ENCODE measurements at regions not wholly inside any gene's neighbourhood (a gene's known extent, or its start where the extent isn't known, plus 50 kb on each side); places are given as distances from the start of the nearest gene placed in this dataset.
"Not testable (repeated sequence)": the region's sequence is repeated elsewhere in the genome, so short reads cannot be mapped to it uniquely, and the experiment has no call there.

DNA sequence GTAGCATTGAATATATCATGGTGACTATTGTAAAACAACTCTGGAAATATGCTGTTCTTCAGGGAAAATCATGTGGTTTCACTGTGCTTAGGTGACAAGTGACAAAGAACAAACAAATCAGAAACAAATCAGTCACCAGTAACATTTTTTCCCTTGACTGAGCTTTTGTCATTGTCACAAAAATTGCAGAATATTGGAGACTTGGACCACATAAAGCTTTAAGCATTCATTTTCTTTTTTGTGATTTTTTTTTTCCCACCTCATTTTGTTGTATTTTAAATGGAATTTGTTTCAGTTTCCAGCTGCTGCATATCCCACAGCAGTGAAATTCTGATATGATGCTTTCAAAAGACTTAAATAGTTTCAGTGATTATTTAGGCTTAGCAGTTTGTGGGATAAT lies 1088.4 kb downstream of the OTOL1 start:
- DNase-seq = no peak
- in situ Hi-C loops (cut with HindIII; ENCODE audit: low pct_ligation_motif_present, low pct_unique_long_range_greater_than_20kb, low sequenced_read_pairs) = no loop called here

DNA sequence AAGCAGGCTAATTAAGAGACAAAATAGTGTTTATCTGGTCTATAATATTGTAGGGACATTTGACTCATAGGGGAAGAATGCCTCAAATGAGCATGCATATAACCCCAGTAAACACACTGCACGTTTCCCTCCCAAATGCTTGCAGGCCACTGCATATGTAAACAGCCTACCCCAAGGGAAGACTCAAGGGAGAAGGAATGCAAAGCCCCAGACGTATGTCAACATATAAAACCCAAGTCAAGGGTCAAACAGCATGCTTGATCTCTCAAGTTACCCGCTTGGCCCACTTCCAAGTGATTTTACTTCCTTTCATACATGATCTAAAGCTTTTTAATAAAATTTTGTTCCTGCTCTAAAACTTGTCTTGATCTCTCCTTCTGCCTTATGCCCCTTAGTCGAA lies 1090.0 kb downstream of the OTOL1 start:
- in situ Hi-C loops (cut with HindIII; ENCODE audit: low pct_ligation_motif_present, low pct_unique_long_range_greater_than_20kb, low sequenced_read_pairs) = no loop called here
- DNase-seq = no peak

DNA sequence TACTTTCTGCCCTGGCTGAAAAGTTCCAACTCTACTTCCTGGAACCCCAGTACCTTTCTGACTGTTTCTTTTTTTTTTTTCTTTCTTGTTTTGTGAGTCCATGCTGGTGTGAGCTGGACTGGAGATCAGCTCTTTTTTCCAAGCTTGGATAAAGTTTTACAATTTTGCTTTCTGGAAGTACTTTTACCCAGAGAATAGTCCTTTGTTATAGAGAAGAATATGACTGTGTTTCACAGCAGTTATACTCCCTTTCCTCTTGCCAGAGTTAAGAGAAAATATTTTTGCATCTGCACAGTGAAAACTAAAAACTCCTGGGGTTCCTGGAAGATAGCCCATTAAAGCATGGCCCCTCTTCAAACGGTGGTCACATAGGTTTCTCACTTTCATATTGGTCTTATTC lies 1100.6 kb downstream of the OTOL1 start:
- no peak for DNase-seq
- in situ Hi-C loops (cut with HindIII; ENCODE audit: low pct_ligation_motif_present, low pct_unique_long_range_greater_than_20kb, low sequenced_read_pairs) = no loop called here

DNA sequence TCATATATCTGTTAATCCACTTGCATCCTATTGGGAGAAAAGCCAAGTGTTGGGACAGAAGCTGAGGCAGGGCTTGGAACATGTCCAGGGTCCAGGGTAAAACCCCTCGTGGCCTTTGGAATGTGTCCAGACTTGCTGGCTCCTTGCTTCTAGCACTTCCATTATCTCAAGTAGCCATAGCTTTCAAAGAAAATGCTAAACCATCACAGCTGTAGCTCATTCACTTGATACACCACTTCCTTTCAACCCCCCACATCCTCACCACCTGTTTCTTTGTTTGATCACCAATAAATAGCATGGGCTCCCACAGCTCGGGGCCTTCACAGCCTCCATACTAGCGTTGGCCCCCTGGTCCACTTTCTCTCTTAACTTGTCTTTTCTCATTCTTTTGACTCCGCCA lies 1101.9 kb downstream of the OTOL1 start:
- in situ Hi-C loops (cut with HindIII; ENCODE audit: low pct_ligation_motif_present, low pct_unique_long_range_greater_than_20kb, low sequenced_read_pairs); DNase-seq: not testable (repeated sequence)

DNA sequence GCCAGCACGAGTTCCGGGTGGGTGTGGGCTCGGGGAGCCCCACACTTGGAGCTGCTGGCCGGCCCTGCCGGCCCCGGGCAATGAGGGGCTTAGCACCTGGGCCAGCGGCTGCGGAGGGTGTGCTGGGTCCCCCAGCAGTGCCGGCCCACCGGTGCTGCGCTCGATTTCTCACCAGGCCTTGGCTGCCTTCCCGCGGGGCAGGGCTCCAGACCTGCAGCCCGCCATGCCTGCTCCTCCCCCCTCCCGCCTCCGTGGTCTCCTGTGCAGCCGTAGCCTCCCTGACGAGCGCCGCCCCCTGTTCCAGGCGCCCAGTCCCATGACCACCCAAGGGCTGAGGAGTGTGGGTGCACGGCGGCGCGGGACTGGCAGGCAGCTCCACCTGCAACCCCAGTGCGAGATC lies 1103.1 kb downstream of the OTOL1 start:
- DNase-seq; in situ Hi-C loops (cut with HindIII; ENCODE audit: low pct_ligation_motif_present, low pct_unique_long_range_greater_than_20kb, low sequenced_read_pairs): not testable (repeated sequence)

DNA sequence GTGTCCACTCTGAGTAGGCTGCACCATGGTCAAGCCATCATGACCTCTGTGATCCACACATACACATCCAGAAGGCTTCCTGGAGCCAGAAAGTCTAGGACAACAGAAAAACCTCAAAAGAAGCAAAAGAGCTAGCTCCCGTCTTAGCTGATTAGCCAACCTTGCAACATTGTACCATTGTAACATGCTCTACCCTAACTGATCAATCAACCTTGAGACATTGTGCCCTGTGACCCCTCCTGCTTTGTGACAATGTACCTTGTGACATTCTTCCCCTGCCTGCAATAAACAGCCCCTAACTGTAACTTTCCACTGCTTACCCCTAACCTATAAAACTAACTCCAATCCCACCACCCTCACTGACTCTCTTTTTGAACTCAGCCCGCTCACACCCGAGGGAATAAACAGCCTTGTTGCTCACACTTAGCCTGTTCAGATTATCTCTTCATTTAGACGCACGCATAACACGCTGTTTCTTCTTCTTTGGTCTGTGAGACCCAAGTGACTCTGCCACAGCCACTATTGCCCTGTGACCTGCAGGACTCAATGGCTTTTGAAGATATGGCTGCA lies 1104.6 kb downstream of the OTOL1 start:
- in situ Hi-C loops (cut with HindIII; ENCODE audit: low pct_ligation_motif_present, low pct_unique_long_range_greater_than_20kb, low sequenced_read_pairs) = no loop called here

DNA sequence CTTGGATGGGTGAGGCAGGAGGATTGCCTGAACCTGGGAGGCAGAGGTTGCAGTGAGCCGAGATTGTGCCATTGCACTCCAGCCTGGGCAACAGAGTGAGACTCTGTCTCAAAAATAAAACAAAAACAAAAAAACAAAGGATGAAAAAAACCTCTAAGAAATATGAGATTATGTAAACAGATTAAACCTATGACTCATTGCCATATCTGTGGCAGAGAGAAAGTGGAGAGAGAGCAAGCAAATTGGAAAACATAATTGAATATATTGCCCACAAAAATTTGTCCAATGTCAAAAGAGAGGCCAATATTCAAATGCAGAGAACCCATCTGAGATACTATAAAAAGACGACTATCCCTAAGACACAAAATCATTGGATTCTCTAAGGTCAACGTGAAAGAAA lies 1106.0 kb downstream of the OTOL1 start:
- in situ Hi-C loops (cut with HindIII; ENCODE audit: low pct_ligation_motif_present, low pct_unique_long_range_greater_than_20kb, low sequenced_read_pairs) = no loop called here

More for the DNA sequence above, 1104.6 kb downstream of the OTOL1 start:
- no peak for DNase-seq

DNA sequence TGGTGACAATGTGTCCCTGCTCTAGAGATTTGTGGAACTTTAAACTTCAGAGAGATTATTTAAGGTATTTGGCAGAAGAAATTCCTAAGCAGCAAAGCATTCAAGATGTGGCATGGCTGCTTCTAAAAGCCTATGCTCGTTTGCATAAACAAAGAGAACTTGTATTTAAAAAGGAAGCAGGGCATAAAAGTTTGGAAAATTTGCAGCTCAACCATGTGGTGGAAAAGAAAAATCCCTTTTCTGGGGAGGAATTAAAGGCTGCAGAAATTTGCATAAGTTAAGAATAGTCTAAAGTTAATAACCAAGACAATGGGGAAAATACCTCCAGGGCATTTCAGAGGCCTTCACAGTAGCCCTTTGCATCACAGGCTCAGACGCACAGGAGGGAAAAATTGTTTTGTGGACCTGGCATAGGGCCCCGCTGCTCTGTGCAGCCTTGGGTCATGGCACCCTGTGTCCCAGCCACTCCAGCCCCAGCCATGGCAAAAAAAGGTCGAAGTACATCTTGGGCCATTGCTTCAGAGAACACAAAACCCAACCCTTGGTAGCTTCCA lies 1109.1 kb downstream of the OTOL1 start:
- in situ Hi-C loops (cut with HindIII; ENCODE audit: low pct_ligation_motif_present, low pct_unique_long_range_greater_than_20kb, low sequenced_read_pairs) = no loop called here
- DNase-seq = no peak

More for the DNA sequence above, 1106.0 kb downstream of the OTOL1 start:
- no peak for DNase-seq

DNA sequence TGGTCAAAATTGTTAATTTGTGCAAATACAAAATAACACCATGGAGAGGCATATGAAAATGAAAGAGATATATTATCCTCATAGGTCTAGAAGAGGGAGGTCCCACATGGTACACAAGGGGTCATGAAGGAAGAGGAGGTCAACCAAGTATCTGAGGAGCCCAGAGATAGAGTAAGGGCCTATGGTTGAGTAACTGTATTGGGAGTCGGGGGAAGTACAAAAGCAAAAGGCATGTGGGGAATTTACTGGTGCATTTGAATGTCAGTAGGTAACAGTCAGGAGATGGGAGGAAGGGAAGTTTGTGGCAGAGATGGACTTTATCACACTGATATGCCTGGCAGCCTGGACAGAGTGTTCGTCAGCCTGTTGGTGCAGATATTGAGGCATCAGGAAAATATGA lies 1113.7 kb downstream of the OTOL1 start:
- DNase-seq = no peak

DNA sequence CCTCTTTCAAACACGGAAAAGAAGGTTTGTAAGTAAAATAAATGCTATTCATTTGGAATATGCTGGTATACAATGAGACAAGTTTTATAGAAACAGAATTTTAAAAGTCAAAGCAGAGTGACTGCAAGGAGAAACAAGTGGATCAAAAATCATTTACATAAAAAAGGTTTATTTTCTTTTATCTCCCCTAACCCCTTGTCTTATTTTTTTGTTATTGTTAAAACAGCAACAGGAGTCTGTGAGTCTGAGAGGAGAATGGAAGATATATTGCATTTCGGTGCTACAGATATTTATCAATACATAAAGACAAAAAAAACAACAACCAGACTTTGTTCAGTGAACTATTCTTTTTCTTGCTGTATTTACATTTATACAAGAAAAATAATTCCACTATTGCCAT lies 1116.4 kb downstream of the OTOL1 start:
- in situ Hi-C loops (cut with HindIII; ENCODE audit: low pct_ligation_motif_present, low pct_unique_long_range_greater_than_20kb, low sequenced_read_pairs) = no loop called here
- DNase-seq = no peak

More for the DNA sequence above, 1113.7 kb downstream of the OTOL1 start:
- in situ Hi-C loops (cut with HindIII; ENCODE audit: low pct_ligation_motif_present, low pct_unique_long_range_greater_than_20kb, low sequenced_read_pairs) = no loop called here

DNA sequence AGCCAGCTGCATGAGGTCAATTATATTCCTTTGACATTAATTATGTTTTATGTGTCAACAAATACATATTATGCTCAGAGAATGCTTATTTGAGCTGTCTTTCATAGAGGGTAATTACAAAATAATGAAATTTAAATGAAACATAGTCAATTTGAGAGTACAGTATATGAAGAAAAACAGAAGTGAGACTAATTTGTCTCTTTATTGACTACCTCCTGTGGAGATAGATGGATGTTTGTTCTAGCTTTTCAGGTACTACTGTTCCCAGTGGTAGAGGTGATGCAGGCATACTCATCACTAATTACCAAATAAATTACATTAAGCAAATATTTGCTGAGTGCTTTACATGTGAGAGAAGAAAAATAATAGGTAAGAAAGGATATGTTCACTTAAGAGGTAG lies 1129.6 kb downstream of the OTOL1 start:
- in situ Hi-C loops (cut with HindIII; ENCODE audit: low pct_ligation_motif_present, low pct_unique_long_range_greater_than_20kb, low sequenced_read_pairs) = no loop called here
- DNase-seq = no peak

DNA sequence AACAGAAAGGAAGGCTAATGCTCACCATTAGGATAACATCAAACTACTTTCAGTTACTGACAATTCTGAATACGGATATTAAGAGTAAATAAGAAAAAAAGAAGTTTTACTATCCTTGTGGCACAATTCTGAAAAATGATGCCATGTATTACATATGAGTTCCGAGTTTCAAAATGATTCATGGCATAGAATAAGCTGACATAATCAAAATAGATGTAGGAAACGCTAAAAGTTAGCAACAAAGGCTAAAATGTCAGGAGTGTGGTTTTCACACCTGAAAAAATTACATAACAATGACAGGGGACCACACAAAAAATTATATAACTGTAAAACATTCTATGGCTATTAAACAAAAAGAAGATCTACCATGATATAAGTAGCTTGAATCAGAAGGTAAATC lies 1131.9 kb downstream of the OTOL1 start:
- no peak for DNase-seq
- in situ Hi-C loops (cut with HindIII; ENCODE audit: low pct_ligation_motif_present, low pct_unique_long_range_greater_than_20kb, low sequenced_read_pairs) = no loop called here

DNA sequence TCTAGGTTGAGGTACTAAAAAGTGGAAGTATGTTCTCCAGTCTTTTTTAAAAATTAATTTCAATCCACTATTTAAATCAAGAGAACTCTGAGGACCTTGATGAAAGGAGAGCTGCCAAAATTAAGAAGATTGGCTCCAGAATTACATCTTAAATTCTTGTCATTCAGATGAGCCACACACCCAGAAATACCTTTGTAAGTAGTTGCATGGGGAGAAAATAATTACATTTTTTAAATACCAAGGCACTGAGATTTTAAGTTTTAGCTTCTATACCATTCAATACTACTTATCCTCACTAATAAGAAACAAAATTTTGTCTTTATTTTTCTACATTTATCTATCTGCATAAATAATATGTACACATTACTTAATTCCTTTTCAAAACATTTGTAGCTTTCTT lies 1132.8 kb downstream of the OTOL1 start:
- in situ Hi-C loops (cut with HindIII; ENCODE audit: low pct_ligation_motif_present, low pct_unique_long_range_greater_than_20kb, low sequenced_read_pairs) = no loop called here

DNA sequence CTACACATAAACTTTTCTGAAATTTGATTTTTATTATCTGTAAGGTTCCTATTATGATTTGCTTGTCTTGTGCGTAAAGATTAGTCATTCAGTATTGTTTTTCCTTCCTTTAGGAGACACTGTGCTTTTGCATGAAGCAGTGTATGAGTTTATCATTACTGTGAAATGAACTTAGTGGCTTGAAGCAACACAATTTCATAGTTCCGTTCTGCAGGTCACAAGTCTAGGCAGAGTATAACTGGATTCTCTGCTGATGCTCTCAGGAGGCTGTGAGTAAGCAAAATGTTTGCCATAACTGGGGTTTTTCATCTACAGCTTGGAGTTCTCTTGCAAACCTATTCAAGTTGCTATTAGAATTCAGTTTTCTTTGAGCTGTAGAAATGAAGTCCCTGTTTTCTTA lies 1136.1 kb downstream of the OTOL1 start:
- in situ Hi-C loops (cut with HindIII; ENCODE audit: low pct_ligation_motif_present, low pct_unique_long_range_greater_than_20kb, low sequenced_read_pairs) = no loop called here
- no peak for DNase-seq

More for the DNA sequence above, 1132.8 kb downstream of the OTOL1 start:
- DNase-seq = no peak

DNA sequence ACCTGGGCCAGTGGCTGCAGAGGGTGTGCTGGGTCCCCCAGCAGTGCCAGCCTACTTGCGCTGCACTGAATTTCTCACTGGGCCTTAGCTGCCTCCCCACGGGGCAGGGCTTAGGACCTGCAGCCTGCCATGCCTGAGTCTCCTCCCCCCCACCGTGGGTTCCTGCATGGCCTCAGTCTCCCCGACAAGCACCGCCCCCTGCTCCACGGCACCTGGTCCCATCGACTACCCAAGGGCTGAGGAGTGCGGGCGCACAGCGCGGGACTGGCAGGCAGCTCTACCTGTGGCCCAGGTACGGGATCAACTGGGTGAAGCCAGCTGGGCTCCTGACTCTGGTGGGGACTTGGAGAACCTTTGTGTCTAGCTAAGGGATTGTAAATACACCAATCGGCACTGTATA lies 1143.6 kb downstream of the OTOL1 start:
- in situ Hi-C loops (cut with HindIII; ENCODE audit: low pct_ligation_motif_present, low pct_unique_long_range_greater_than_20kb, low sequenced_read_pairs); DNase-seq: not testable (repeated sequence)

DNA sequence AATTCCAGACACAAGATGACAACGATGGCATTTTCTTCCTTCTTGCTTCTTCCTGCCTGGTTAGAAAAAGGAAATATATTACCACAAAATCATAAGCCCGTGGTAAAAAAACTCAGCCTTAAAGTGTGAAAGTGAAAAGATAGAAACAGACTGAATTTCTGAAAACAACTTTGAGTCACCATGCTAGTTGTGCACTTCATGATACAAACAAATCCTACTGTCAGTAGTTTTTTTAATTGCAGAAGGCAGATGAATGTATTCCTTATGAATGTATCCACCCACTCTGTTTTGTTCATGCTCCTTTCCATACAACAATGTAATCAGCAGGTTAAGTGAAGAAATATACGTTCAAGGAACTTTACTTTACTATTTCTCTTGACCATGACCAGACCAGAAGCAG lies 1144.7 kb downstream of the OTOL1 start:
- in situ Hi-C loops (cut with HindIII; ENCODE audit: low pct_ligation_motif_present, low pct_unique_long_range_greater_than_20kb, low sequenced_read_pairs) = no loop called here

DNA sequence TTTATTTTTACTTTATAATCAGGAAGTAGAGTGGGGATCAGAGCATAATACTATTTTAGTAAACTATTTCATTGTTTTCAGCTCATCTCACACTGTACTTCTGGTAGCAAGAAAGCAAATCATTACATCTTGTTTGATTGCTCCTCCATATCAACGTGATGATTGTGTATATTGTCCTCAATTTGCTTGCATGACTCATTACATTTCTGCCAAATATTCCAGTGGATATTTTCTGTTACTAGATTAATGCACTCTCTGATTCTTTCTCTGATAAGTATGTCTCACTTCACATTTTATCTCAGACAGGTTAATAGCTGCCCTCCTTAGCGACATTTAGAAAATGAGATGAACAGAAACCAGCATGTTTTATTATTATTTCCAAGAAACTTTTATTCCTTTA lies 1145.3 kb downstream of the OTOL1 start:
- in situ Hi-C loops (cut with HindIII; ENCODE audit: low pct_ligation_motif_present, low pct_unique_long_range_greater_than_20kb, low sequenced_read_pairs) = no loop called here
- DNase-seq = no peak

More for the DNA sequence above, 1144.7 kb downstream of the OTOL1 start:
- no peak for DNase-seq

DNA sequence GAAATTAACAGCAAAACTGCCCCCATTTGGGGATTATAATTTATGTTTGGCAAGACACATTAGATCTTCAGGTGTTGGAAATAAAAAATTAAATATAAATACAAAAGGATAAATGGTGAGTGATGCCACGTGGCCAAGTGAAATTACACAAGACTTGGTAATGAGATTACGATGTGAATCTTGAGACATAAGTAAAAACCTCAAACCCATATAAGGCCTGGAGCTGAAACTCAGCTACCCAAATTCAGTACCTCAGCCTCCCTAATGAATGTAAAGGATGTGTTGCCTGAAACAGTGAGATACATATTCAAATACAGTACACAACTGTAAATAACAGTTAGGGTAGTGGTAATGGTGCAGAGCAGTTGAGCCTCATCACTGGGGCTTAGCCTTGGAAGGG lies 1146.6 kb downstream of the OTOL1 start:
- in situ Hi-C loops (cut with HindIII; ENCODE audit: low pct_ligation_motif_present, low pct_unique_long_range_greater_than_20kb, low sequenced_read_pairs) = no loop called here
- no peak for DNase-seq

DNA sequence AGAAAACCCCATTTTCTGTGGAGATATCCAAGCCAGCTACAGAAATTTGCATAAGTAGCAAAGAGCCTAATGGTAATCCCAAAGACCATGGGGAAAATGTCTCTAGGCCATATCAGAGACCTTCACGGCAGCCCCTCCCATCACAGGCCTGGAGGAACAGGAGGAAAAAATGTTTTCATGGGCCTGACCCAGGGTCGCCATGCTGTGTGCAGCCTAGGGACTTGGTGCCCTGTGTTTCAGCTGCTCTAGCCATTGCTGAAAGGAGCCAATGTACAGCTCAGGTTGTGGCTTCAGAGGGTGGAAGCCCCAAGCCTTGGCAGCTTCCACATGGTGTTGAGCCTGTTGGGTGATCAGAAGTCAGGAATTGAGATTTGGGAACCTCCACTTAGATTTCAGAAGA lies 1150.7 kb downstream of the OTOL1 start:
- in situ Hi-C loops (cut with HindIII; ENCODE audit: low pct_ligation_motif_present, low pct_unique_long_range_greater_than_20kb, low sequenced_read_pairs) = no loop called here
- DNase-seq = no peak

DNA sequence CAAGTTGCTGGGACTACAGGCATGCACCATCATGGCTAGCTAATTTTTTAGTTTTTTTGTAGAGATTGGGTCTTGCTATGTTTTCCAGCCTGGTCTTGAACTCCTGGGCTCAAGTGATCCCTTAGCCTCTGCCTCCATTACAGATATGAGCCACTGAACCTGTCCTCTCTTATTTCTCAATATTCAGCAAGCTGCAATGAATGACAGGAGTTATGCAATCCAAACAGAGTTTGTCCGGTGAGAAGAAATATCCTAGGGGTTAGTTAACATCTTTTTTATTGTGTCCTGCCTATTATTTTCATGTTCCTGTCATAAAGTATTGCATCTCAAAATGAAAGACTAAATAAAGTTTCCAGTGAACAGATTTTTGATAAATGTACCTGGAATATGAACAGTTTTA lies 1161.4 kb downstream of the OTOL1 start:
- in situ Hi-C loops (cut with HindIII; ENCODE audit: low pct_ligation_motif_present, low pct_unique_long_range_greater_than_20kb, low sequenced_read_pairs) = no loop called here

More for the DNA sequence above, 1161.4 kb downstream of the OTOL1 start:
- no peak for DNase-seq
